H9 (cell line): ENCODE measurements at regions not wholly inside any gene's neighbourhood (a gene's known extent, or its start where the extent isn't known, plus 50 kb on each side); places are given as distances from the start of the nearest gene placed in this dataset.

Experiments
- DNase-seq: peaks from one replicate; pipeline ENCODE4 v3.0.0-alpha.2; 2017
- H2AFZ ChIP-seq: one replicate; pipeline ENCODE4 v1.6.1; 2013; ENCODE audit warnings: mild to moderate bottlenecking, low read length, control low read depth, moderate library complexity
- H2AK5ac ChIP-seq: 2 replicates; pipeline ENCODE4 v1.6.1; 2013; ENCODE audit warnings: low read length, control low read depth, mixed read lengths; ENCODE audit not compliant: insufficient read length
- H2BK120ac ChIP-seq: one replicate; pipeline ENCODE4 v1.6.1; 2013; ENCODE audit warnings: low read depth, mild to moderate bottlenecking, low read length, control low read depth, inconsistent platforms; ENCODE audit not compliant: poor library complexity, severe bottlenecking
- H2BK12ac ChIP-seq: 2 replicates; pipeline ENCODE4 v1.6.1; 2013; ENCODE audit warnings: low read length, control low read depth, mixed read lengths, low read depth; ENCODE audit not compliant: insufficient read length
- H2BK15ac ChIP-seq: 2 replicates; pipeline ENCODE4 v1.6.1; 2013; ENCODE audit warnings: low read depth, low read length, control low read depth
- H2BK20ac ChIP-seq: one replicate; pipeline ENCODE4 v1.6.1; 2013; ENCODE audit warnings: low read depth, mild to moderate bottlenecking, low read length, control low read depth, inconsistent platforms; ENCODE audit not compliant: poor library complexity, severe bottlenecking
- H2BK5ac ChIP-seq: 2 replicates; pipeline ENCODE4 v1.6.1; 2013; ENCODE audit warnings: low read length, control low read depth, mixed read lengths; ENCODE audit not compliant: insufficient read length
- H3K14ac ChIP-seq: 2 replicates; pipeline ENCODE4 v1.6.1; 2013; ENCODE audit warnings: low read length, control low read depth; ENCODE audit not compliant: insufficient read depth
- H3K18ac ChIP-seq: 2 replicates; pipeline ENCODE4 v1.6.1; 2013; ENCODE audit warnings: low read depth, mild to moderate bottlenecking, mixed read lengths, low read length, control low read depth; ENCODE audit not compliant: insufficient read length
- H3K23ac ChIP-seq: 2 replicates; pipeline ENCODE4 v1.6.1; 2013; ENCODE audit warnings: low read length, control low read depth, mixed read lengths, low read depth; ENCODE audit not compliant: insufficient read length
- H3K23me2 ChIP-seq: 2 replicates; pipeline ENCODE4 v1.6.1; 2013; ENCODE audit warnings: low read depth, mild to moderate bottlenecking, mixed read lengths, low read length, control low read depth; ENCODE audit not compliant: insufficient read length, poor library complexity, severe bottlenecking
- H3K27ac ChIP-seq: 2 replicates; pipeline ENCODE4 v1.5.1; 2013; ENCODE audit warnings: low read length, control low read depth, mixed read lengths, low read depth; ENCODE audit not compliant: insufficient read length
- H3K27me3 ChIP-seq: 2 replicates; pipeline ENCODE4 v1.6.1; 2013; ENCODE audit warnings: low read length, control low read depth, inconsistent platforms; ENCODE audit not compliant: insufficient read depth
- H3K4ac ChIP-seq: 2 replicates; pipeline ENCODE4 v1.6.1; 2013; ENCODE audit warnings: low read depth, mild to moderate bottlenecking, control low read depth, inconsistent platforms, low read length, moderate library complexity
- H3K4me1 ChIP-seq: 2 replicates; pipeline ENCODE4 v1.6.1; 2013; ENCODE audit warnings: low read length, control low read depth, inconsistent platforms; ENCODE audit not compliant: insufficient read depth
- H3K4me2 ChIP-seq: 2 replicates; pipeline ENCODE4 v1.6.1; 2013; ENCODE audit warnings: low read length, control low read depth, mixed read lengths; ENCODE audit not compliant: insufficient read length, insufficient read depth
- H3K56ac ChIP-seq: 2 replicates; pipeline ENCODE4 v1.6.1; 2013; ENCODE audit warnings: low read depth, mild to moderate bottlenecking, mixed read lengths, low read length, control low read depth; ENCODE audit not compliant: insufficient read length
- H3K79me1 ChIP-seq: 2 replicates; pipeline ENCODE4 v1.6.1; 2013; ENCODE audit warnings: low read depth, mild to moderate bottlenecking, moderate library complexity, low read length, control low read depth, inconsistent platforms; ENCODE audit not compliant: insufficient read depth, poor library complexity, severe bottlenecking
- H3K79me2 ChIP-seq: 2 replicates; pipeline ENCODE4 v1.6.1; 2013; ENCODE audit warnings: low read length, control low read depth, inconsistent platforms; ENCODE audit not compliant: insufficient read depth
- H3K9ac ChIP-seq: 2 replicates; pipeline ENCODE4 v1.6.1; 2013; ENCODE audit warnings: low read length, control low read depth, mixed read lengths; ENCODE audit not compliant: insufficient read length; ENCODE audit errors: extremely low read depth
- H3K9me3 ChIP-seq: one replicate; pipeline ENCODE4 v1.6.1; 2013; ENCODE audit warnings: low read depth, low read length, inconsistent platforms; ENCODE audit not compliant: control insufficient read depth
- H3T11ph ChIP-seq: one replicate; pipeline ENCODE4 v1.6.1; 2013; ENCODE audit warnings: mild to moderate bottlenecking, low read length, control low read depth, inconsistent platforms
- H4K20me1 ChIP-seq: one replicate; pipeline ENCODE4 v1.6.1; 2013; ENCODE audit not compliant: control insufficient read depth, insufficient read length, insufficient read depth
- H4K5ac ChIP-seq: 2 replicates; pipeline ENCODE4 v1.6.1; 2013; ENCODE audit warnings: low read depth, mild to moderate bottlenecking, mixed read lengths, low read length, control low read depth; ENCODE audit not compliant: insufficient read length
- H4K8ac ChIP-seq: replicated peaks from 2 replicates; pipeline ENCODE4 v1.6.1; 2013; ENCODE audit warnings: low read length, control low read depth, mixed read lengths, low read depth; ENCODE audit not compliant: insufficient read length
- H4K91ac ChIP-seq: 2 replicates; pipeline ENCODE4 v1.6.1; 2013; ENCODE audit warnings: low read depth, mild to moderate bottlenecking, moderate library complexity, mixed read lengths, low read length, control low read depth; ENCODE audit not compliant: insufficient read length
- H3K27ac Mint-ChIP-seq, 3 experiments: 2 replicates in 2 of 3; 3 replicates in 1 of 3; pipeline ENCODE4 v1.8.0; 2020 to 2021; ENCODE audit warnings: mixed read lengths in 3 of 3, mild to moderate bottlenecking in 1 of 3, moderate library complexity in 1 of 3
- H3K27me3 Mint-ChIP-seq: 2 replicates; pipeline ENCODE4 v1.8.0; 2021; ENCODE audit warnings: low read depth, mild to moderate bottlenecking, moderate library complexity, mixed read lengths
- H3K36me3 Mint-ChIP-seq, 3 experiments: 2 replicates in 2 of 3; 3 replicates in 1 of 3; pipeline ENCODE4 v1.8.0; 2020 to 2021; ENCODE audit warnings: low read depth in 3 of 3, mixed read lengths in 3 of 3; ENCODE audit not compliant: insufficient read depth in 1 of 3
- H3K4me1 Mint-ChIP-seq, 2 experiments: 2 replicates each; pipeline ENCODE4 v1.8.0; 2020; ENCODE audit warnings: mixed read lengths in 2 of 2
- H3K4me3 Mint-ChIP-seq, 2 experiments: 2 replicates in 1 of 2; 3 replicates in 1 of 2; pipeline ENCODE4 v1.8.0; 2020 to 2021; ENCODE audit warnings: mild to moderate bottlenecking in 2 of 2, mixed read lengths in 2 of 2, moderate library complexity in 1 of 2
- H3K9me3 Mint-ChIP-seq, 2 experiments: 2 replicates in 1 of 2; 3 replicates in 1 of 2; pipeline ENCODE4 v1.8.0; 2020; ENCODE audit warnings: mild to moderate bottlenecking in 2 of 2, mixed read lengths in 2 of 2, moderate library complexity in 1 of 2
- CTCF ChIP-seq: fragments of 200-600 bp; sonication (generic); conservative IDR thresholded peaks from 3 replicates; pipeline ENCODE4 v1.8.0; 2021; ENCODE audit warnings: antibody characterized with exemption, mild to moderate bottlenecking
- WGBS: extraction: QIAGEN DNeasy Blood & Tissue Kit; methylation state at CpG from one replicate; pipeline ENCODE4 v1.1.7; 2013; ENCODE audit warnings: missing lambda C conversion rate, low lambda C conversion rate, mixed read lengths; ENCODE audit not compliant: insufficient read length; ENCODE audit errors: extremely low coverage; 5-methylcytosine and 5-hydroxymethylcytosine counted together

GRCh38 chr18:2053490-2054089, 517.7 kb downstream of the METTL4 start:
- H3K14ac ChIP-seq: no peak overlapping the region
- no peak overlapping the region for H3K23ac ChIP-seq
- no peak overlapping the region for H4K91ac ChIP-seq
- H3T11ph ChIP-seq: no peak overlapping the region
- H3K18ac ChIP-seq: no peak overlapping the region
- no peak for TF ChIP-seq CTCF
- H4K8ac ChIP-seq: no peak overlapping the region
- no peaks in the 10 kb centered on the region for H3K79me2 ChIP-seq
- Mint-ChIP-seq H3K4me3 (no peak overlapping the region), H3K36me3 (no peaks in the 10 kb centered on the region), H3K27me3 (no peaks in the 10 kb centered on the region; the same call in 1 of the 2 replicates), H3K27ac (no peak overlapping the region), H3K9me3 (no peaks in the 10 kb centered on the region), H3K4me1 (peaks cover 14 to 19% of the 10 kb centered on the region in 2 experiments)
- no peak overlapping the region for H2BK120ac ChIP-seq
- no CpG with 5 or more reads among the region's 3 CpGs for WGBS
- H2AFZ ChIP-seq: no peak overlapping the region
- no peak overlapping the region for H2BK15ac ChIP-seq
- no peak for DNase-seq
- no peak overlapping the region for H2BK12ac ChIP-seq
- no peaks in the 10 kb centered on the region for H3K23me2 ChIP-seq
- no peak overlapping the region for H3K4me2 ChIP-seq
- H2AK5ac ChIP-seq: no peak overlapping the region
- no peaks in the 10 kb centered on the region for H3K4me1 ChIP-seq
- no peak overlapping the region for H2BK5ac ChIP-seq
- no peak overlapping the region for H3K56ac ChIP-seq
- H3K9ac ChIP-seq: no peak overlapping the region
- no peak overlapping the region for H2BK20ac ChIP-seq
- H3K27me3 ChIP-seq: no peaks in the 10 kb centered on the region
- no peaks in the 10 kb centered on the region for H3K79me1 ChIP-seq
- H3K4ac ChIP-seq: no peak overlapping the region
- H4K20me1 ChIP-seq: no peaks in the 10 kb centered on the region
- no peak overlapping the region for H4K5ac ChIP-seq
- no peak overlapping the region for H3K27ac ChIP-seq
- no peaks in the 10 kb centered on the region for H3K9me3 ChIP-seq
